ENCODE measurements at regions not wholly inside any gene's neighbourhood (a gene's known extent, or its start where the extent isn't known, plus 50 kb on each side); places are given as distances from the start of the nearest gene placed in this dataset.

GRCh38 chr3:99013077-99013476 lies 111.6 kb upstream of the DCBLD2 start:
- no peak for TF ChIP-seq ESRRG (CRISPR knock-in tag; IDR thresholded peaks at IDR 0.05)
- TF ChIP-seq ZC3H10 (CRISPR knock-in tag; IDR thresholded peaks at IDR 0.05), result no peak
- no peak for TF ChIP-seq TOX (CRISPR knock-in tag; IDR thresholded peaks at IDR 0.05; ENCODE audit: borderline replicate concordance)
- TF ChIP-seq, protein P1, sequence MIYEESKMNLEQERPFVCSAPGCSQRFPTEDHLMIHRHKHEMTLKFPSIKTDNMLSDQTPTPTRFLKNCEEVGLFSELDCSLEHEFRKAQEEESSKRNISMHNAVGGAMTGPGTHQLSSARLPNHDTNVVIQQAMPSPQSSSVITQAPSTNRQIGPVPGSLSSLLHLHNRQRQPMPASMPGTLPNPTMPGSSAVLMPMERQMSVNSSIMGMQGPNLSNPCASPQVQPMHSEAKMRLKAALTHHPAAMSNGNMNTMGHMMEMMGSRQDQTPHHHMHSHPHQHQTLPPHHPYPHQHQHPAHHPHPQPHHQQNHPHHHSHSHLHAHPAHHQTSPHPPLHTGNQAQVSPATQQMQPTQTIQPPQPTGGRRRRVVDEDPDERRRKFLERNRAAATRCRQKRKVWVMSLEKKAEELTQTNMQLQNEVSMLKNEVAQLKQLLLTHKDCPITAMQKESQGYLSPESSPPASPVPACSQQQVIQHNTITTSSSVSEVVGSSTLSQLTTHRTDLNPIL (CRISPR knock-in tag; IDR thresholded peaks at IDR 0.05; ENCODE audit: low read depth), result no peak
- TF ChIP-seq, protein P2, sequence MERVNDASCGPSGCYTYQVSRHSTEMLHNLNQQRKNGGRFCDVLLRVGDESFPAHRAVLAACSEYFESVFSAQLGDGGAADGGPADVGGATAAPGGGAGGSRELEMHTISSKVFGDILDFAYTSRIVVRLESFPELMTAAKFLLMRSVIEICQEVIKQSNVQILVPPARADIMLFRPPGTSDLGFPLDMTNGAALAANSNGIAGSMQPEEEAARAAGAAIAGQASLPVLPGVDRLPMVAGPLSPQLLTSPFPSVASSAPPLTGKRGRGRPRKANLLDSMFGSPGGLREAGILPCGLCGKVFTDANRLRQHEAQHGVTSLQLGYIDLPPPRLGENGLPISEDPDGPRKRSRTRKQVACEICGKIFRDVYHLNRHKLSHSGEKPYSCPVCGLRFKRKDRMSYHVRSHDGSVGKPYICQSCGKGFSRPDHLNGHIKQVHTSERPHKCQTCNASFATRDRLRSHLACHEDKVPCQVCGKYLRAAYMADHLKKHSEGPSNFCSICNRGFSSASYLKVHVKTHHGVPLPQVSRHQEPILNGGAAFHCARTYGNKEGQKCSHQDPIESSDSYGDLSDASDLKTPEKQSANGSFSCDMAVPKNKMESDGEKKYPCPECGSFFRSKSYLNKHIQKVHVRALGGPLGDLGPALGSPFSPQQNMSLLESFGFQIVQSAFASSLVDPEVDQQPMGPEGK (CRISPR knock-in tag; IDR thresholded peaks at IDR 0.05; ENCODE audit: borderline replicate concordance), result no peak
- no peak for TF ChIP-seq ARNTL (CRISPR knock-in tag; IDR thresholded peaks at IDR 0.05; ENCODE audit: borderline replicate concordance, low read depth)

DNA sequence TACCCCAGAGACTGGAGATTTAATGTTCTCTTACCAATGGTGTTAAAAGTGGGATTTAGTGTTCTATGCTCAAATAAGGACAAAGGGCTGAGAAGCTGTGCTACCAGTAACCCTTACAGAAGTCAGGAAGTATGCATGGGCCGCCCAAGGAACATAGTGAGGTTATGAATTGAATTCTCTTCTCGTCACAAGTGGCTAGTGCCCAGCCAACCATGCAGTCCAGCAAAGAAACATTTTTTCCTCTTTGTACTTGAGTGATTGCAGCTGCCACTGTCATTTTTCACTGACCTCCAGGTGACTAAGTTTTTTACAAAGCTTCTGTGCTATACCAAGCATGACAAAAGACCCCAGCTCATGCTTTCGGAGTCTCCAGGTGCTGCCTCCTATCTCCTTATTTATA lies 110.6 kb upstream of the DCBLD2 start:
- ATAC-seq, result peak; percentile 39; the same call in 2 of the 3 replicates
- TF ChIP-seq ISL1 (CRISPR knock-in tag; IDR thresholded peaks at IDR 0.05), result no peak
- TF ChIP-seq, protein P3, sequence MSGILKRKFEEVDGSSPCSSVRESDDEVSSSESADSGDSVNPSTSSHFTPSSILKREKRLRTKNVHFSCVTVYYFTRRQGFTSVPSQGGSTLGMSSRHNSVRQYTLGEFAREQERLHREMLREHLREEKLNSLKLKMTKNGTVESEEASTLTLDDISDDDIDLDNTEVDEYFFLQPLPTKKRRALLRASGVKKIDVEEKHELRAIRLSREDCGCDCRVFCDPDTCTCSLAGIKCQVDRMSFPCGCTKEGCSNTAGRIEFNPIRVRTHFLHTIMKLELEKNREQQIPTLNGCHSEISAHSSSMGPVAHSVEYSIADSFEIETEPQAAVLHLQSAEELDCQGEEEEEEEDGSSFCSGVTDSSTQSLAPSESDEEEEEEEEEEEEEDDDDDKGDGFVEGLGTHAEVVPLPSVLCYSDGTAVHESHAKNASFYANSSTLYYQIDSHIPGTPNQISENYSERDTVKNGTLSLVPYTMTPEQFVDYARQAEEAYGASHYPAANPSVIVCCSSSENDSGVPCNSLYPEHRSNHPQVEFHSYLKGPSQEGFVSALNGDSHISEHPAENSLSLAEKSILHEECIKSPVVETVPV (CRISPR knock-in tag; IDR thresholded peaks at IDR 0.05), result no peak
- TF ChIP-seq TCF4 (CRISPR knock-in tag; IDR thresholded peaks at IDR 0.05; ENCODE audit: borderline replicate concordance), result no peak
- TF ChIP-seq, protein P1 (CRISPR knock-in tag; IDR thresholded peaks at IDR 0.05; ENCODE audit: low read depth), result no peak
- TF ChIP-seq GLIS3 (CRISPR knock-in tag; IDR thresholded peaks at IDR 0.05), result no peak
- TF ChIP-seq TSHZ2 (CRISPR knock-in tag; IDR thresholded peaks at IDR 0.05), result no peak
- no peak for TF ChIP-seq ZNF8 (CRISPR knock-in tag; IDR thresholded peaks at IDR 0.05)
- TF ChIP-seq PPARA (CRISPR knock-in tag; IDR thresholded peaks at IDR 0.05; ENCODE audit: borderline replicate concordance), result no peak
- TF ChIP-seq, protein P4, sequence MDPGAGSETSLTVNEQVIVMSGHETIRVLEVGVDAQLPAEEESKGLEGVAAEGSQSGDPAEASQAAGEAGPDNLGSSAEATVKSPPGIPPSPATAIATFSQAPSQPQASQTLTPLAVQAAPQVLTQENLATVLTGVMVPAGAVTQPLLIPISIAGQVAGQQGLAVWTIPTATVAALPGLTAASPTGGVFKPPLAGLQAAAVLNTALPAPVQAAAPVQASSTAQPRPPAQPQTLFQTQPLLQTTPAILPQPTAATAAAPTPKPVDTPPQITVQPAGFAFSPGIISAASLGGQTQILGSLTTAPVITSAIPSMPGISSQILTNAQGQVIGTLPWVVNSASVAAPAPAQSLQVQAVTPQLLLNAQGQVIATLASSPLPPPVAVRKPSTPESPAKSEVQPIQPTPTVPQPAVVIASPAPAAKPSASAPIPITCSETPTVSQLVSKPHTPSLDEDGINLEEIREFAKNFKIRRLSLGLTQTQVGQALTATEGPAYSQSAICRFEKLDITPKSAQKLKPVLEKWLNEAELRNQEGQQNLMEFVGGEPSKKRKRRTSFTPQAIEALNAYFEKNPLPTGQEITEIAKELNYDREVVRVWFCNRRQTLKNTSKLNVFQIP (CRISPR knock-in tag; IDR thresholded peaks at IDR 0.05; ENCODE audit: borderline replicate concordance, low read depth), result no peak
- TF ChIP-seq ZC3H10 (CRISPR knock-in tag; IDR thresholded peaks at IDR 0.05), result no peak
- no peak for TF ChIP-seq TOX (CRISPR knock-in tag; IDR thresholded peaks at IDR 0.05; ENCODE audit: borderline replicate concordance)
- no peak for TF ChIP-seq ZNF565 (CRISPR knock-in tag; conservative IDR thresholded peaks at IDR 0.05; ENCODE audit: low read depth)
- no peak for TF ChIP-seq ZNF70 (CRISPR knock-in tag; IDR thresholded peaks at IDR 0.05)
- TF ChIP-seq BACH2 (CRISPR knock-in tag; IDR thresholded peaks at IDR 0.05; ENCODE audit: borderline replicate concordance), result no peak

More at GRCh38 chr3:99013077-99013476, 111.6 kb upstream of the DCBLD2 start:
- no peak for ATAC-seq

DNA sequence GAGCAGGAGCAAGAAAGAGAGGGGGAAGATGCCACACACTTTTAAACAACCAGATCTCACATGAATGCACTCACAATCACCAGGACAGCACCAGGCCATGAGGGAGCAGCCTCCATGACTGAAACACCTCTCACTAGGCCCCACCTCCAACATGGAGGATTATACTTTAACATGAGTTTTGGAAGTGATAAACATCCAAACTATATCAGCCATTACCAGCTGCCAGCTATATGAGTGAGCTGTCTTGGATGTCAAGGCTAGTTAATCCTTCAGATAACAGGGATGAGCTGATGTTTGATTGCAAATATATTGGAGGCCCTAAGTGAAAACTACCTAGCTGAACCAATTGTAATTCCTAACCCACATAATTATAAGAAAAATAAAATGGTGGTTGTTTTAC lies 108.4 kb upstream of the DCBLD2 start:
- ATAC-seq, result no peak
- TF ChIP-seq, protein P2 (CRISPR knock-in tag; IDR thresholded peaks at IDR 0.05; ENCODE audit: borderline replicate concordance), result no peak
- TF ChIP-seq TSHZ2 (CRISPR knock-in tag; IDR thresholded peaks at IDR 0.05) (no peak), RARB (CRISPR knock-in tag; IDR thresholded peaks at IDR 0.05) (no peak), ZNF8 (CRISPR knock-in tag; IDR thresholded peaks at IDR 0.05) (no peak), BACH2 (CRISPR knock-in tag; IDR thresholded peaks at IDR 0.05; ENCODE audit: borderline replicate concordance) (no peak), GLIS3 (CRISPR knock-in tag; IDR thresholded peaks at IDR 0.05) (no peak), ZNF565 (CRISPR knock-in tag; conservative IDR thresholded peaks at IDR 0.05; ENCODE audit: low read depth) (no peak), SNAI2 (CRISPR knock-in tag; IDR thresholded peaks at IDR 0.05) (no peak), ISL1 (CRISPR knock-in tag; IDR thresholded peaks at IDR 0.05) (no peak), ARNTL (CRISPR knock-in tag; IDR thresholded peaks at IDR 0.05; ENCODE audit: borderline replicate concordance, low read depth) (no peak)
- TF ChIP-seq, protein P1 (CRISPR knock-in tag; IDR thresholded peaks at IDR 0.05; ENCODE audit: low read depth), result no peak

Data from SK-N-SH treated with all-trans-retinoic acid at 6 μM for 48 hours (cell line).